Tibial artery (tissue), 4 donors: ENCODE measurements at regions not wholly inside any gene's neighbourhood (a gene's known extent, or its start where the extent isn't known, plus 50 kb on each side); places are given as distances from the start of the nearest gene placed in this dataset.
"Not testable (repeated sequence)": the region's sequence is repeated elsewhere in the genome, so short reads cannot be mapped to it uniquely, and the experiment has no call there.

Source experiments
- DNase-seq, 2 donors: peaks; one replicate each; pipeline ENCODE4 v3.0.0-alpha.2; 2019
- H3K27ac ChIP-seq, 2 donors: fragments of 200-600 bp; sonication (generic) in 1 of 2; 1 replicate in 1 of 2; 2 replicates in 1 of 2; pipeline ENCODE4 v1.5.1; 2018 to 2019; ENCODE audit warnings: mild to moderate bottlenecking in 1 of 2
- H3K27me3 ChIP-seq, 2 donors: fragments of 200-600 bp; sonication (generic) in 1 of 2; one replicate each; pipeline versions ENCODE4 v1.5.1 to v1.6.0; 2016 to 2019
- H3K36me3 ChIP-seq, 3 donors: fragments of 200-600 bp; sonication (generic) in 2 of 3; one replicate each; pipeline ENCODE4 v1.5.1; 2016 to 2019; ENCODE audit warnings: mild to moderate bottlenecking in 2 of 3
- H3K4me1 ChIP-seq, 4 donors: fragments of 200-600 bp; sonication (generic) in 2 of 4; 1 replicate in 3 of 4; 2 replicates in 1 of 4; pipeline ENCODE4 v1.5.1; 2016 to 2019
- H3K4me3 ChIP-seq, 2 donors: fragments of 200-600 bp; sonication (generic) in 1 of 2; 1 replicate in 1 of 2; 2 replicates in 1 of 2; pipeline ENCODE4 v1.5.1; 2018 to 2019; ENCODE audit warnings: mild to moderate bottlenecking in 2 of 2
- H3K9me3 ChIP-seq, 3 donors: fragments of 200-600 bp; sonication (generic) in 1 of 3; one replicate each; pipeline ENCODE4 v1.5.1; 2016 to 2019
- CTCF ChIP-seq, 2 experiments: fragments of 200-600 bp in 1 of 2; fragments of 450-650 bp in 1 of 2; IDR thresholded peaks; one replicate each; pipeline ENCODE4 v1.5.1; 2017 to 2019; ENCODE audit warnings: antibody characterized with exemption in 2 of 2, mild to moderate bottlenecking in 1 of 2, moderate library complexity in 1 of 2
- intact Hi-C: fragments of 100-400 bp; cut with DNase I; formaldehyde crosslinking; loops from one replicate; pipeline ENCODE4 v1.15.0; 2023; ENCODE audit warnings: low total_unique reads

- DNase-seq, result no peak
- Histone ChIP-seq H3K36me3 (no peaks in the 10 kb centered on the region), H3K27me3 (no peaks in the 10 kb centered on the region), H3K27ac (no peak overlapping the region), H3K4me1 (no peaks in the 10 kb centered on the region), H3K4me3 (no peak overlapping the region), H3K9me3 (no peaks in the 10 kb centered on the region)
- no peak for TF ChIP-seq CTCF (IDR thresholded peaks at IDR 0.05)
- intact Hi-C loops, result no loop called here
Measured at GRCh38 chr3:163561151-163561550, 1517.1 kb downstream of the SI start.

GRCh38 chr3:163560459-163560858 is 1517.8 kb downstream of the SI start:
- H3K4me1 ChIP-seq, result no peaks in the 10 kb centered on the region
- intact Hi-C loops, result no loop called here
- no peak overlapping the region for H3K27ac ChIP-seq
- H3K27me3 ChIP-seq, result no peaks in the 10 kb centered on the region
- no peak overlapping the region for H3K4me3 ChIP-seq
- no peaks in the 10 kb centered on the region for H3K36me3 ChIP-seq
- no peak for TF ChIP-seq CTCF (IDR thresholded peaks at IDR 0.05)
- no peak for DNase-seq
- no peaks in the 10 kb centered on the region for H3K9me3 ChIP-seq

- Histone ChIP-seq H3K36me3 (no peaks in the 10 kb centered on the region), H3K9me3 (no peaks in the 10 kb centered on the region), H3K4me3 (no peak overlapping the region), H3K4me1 (no peaks in the 10 kb centered on the region), H3K27ac (no peak overlapping the region), H3K27me3 (no peaks in the 10 kb centered on the region)
- no peak for TF ChIP-seq CTCF (IDR thresholded peaks at IDR 0.05)
- intact Hi-C loops, result no loop called here
- DNase-seq, result no peak
Measured at GRCh38 chr3:163556813-163557523, 1521.3 kb downstream of the SI start.

GRCh38 chr3:163555918-163556317 is 1522.4 kb downstream of the SI start:
- TF ChIP-seq CTCF (IDR thresholded peaks at IDR 0.05), result no peak
- intact Hi-C loops, result no loop called here
- Histone ChIP-seq H3K4me3 (no peak overlapping the region), H3K36me3 (no peaks in the 10 kb centered on the region), H3K27me3 (no peaks in the 10 kb centered on the region), H3K4me1 (no peaks in the 10 kb centered on the region), H3K9me3 (no peaks in the 10 kb centered on the region), H3K27ac (no peak overlapping the region)
- no peak for DNase-seq

GRCh38 chr3:163552659-163552966 is 1525.7 kb downstream of the SI start:
- Histone ChIP-seq H3K36me3 (no peaks in the 10 kb centered on the region), H3K9me3 (no peaks in the 10 kb centered on the region), H3K4me3 (no peak overlapping the region), H3K27ac (no peak overlapping the region), H3K27me3 (no peaks in the 10 kb centered on the region), H3K4me1 (no peaks in the 10 kb centered on the region)
- no peak for DNase-seq
- intact Hi-C loops, result no loop called here
- TF ChIP-seq CTCF (IDR thresholded peaks at IDR 0.05), result no peak

GRCh38 chr3:163551915-163552658 is 1526.2 kb downstream of the SI start:
- H3K4me3 ChIP-seq, DNase-seq, intact Hi-C loops, H3K27me3 ChIP-seq, H3K4me1 ChIP-seq, H3K9me3 ChIP-seq, H3K27ac ChIP-seq, H3K36me3 ChIP-seq: not testable (repeated sequence)
